Chondrocyte (in vitro differentiated cells): ENCODE measurements at regions not wholly inside any gene's neighbourhood (a gene's known extent, or its start where the extent isn't known, plus 50 kb on each side); places are given as distances from the start of the nearest gene placed in this dataset.

ENCODE experiments used
- DNase-seq: peaks from one replicate; pipeline ENCODE4 v3.0.0; 2021; ENCODE audit warnings: mixed read lengths, low spot score
- H3K27ac Mint-ChIP-seq: one replicate; pipeline ENCODE4 v1.8.0; 2021; ENCODE audit warnings: mild to moderate bottlenecking, moderate library complexity, mixed read lengths; ENCODE audit not compliant: unreplicated experiment
- H3K27me3 Mint-ChIP-seq: 2 replicates; pipeline ENCODE4 v1.8.0; 2021; ENCODE audit warnings: low read depth, mixed read lengths
- H3K36me3 Mint-ChIP-seq: 2 replicates; pipeline ENCODE4 v1.8.0; 2021; ENCODE audit warnings: low read depth, mixed read lengths
- H3K4me1 Mint-ChIP-seq: 2 replicates; pipeline ENCODE4 v1.8.0; 2021; ENCODE audit warnings: low read depth, mild to moderate bottlenecking, mixed read lengths
- H3K4me3 Mint-ChIP-seq: one replicate; pipeline ENCODE4 v1.8.0; 2021; ENCODE audit warnings: mild to moderate bottlenecking, moderate library complexity, mixed read lengths; ENCODE audit not compliant: unreplicated experiment
- H3K9me3 Mint-ChIP-seq: 2 replicates; pipeline ENCODE4 v1.8.0; 2021; ENCODE audit warnings: low read depth, mixed read lengths
- TF ChIP-seq, protein P1 (sequence below): fragments of 200-600 bp; sonication (generic); IDR thresholded peaks from 2 replicates; pipeline ENCODE4 v1.5.0; 2021; ENCODE audit warnings: antibody characterized with exemption, mild to moderate bottlenecking, moderate library complexity

GRCh38 chr10:130772056-130772455, 539.5 kb downstream of the TCERG1L start:
- Mint-ChIP-seq H3K9me3 (peaks cover 30% of the 10 kb centered on the region), H3K4me1 (no peaks in the 10 kb centered on the region), H3K4me3 (no peak overlapping the region), H3K36me3 (no peaks in the 10 kb centered on the region), H3K27ac (no peak overlapping the region), H3K27me3 (no peaks in the 10 kb centered on the region)
- TF ChIP-seq, protein P1, sequence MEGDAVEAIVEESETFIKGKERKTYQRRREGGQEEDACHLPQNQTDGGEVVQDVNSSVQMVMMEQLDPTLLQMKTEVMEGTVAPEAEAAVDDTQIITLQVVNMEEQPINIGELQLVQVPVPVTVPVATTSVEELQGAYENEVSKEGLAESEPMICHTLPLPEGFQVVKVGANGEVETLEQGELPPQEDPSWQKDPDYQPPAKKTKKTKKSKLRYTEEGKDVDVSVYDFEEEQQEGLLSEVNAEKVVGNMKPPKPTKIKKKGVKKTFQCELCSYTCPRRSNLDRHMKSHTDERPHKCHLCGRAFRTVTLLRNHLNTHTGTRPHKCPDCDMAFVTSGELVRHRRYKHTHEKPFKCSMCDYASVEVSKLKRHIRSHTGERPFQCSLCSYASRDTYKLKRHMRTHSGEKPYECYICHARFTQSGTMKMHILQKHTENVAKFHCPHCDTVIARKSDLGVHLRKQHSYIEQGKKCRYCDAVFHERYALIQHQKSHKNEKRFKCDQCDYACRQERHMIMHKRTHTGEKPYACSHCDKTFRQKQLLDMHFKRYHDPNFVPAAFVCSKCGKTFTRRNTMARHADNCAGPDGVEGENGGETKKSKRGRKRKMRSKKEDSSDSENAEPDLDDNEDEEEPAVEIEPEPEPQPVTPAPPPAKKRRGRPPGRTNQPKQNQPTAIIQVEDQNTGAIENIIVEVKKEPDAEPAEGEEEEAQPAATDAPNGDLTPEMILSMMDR: no peak
- DNase-seq: no peak

DNA sequence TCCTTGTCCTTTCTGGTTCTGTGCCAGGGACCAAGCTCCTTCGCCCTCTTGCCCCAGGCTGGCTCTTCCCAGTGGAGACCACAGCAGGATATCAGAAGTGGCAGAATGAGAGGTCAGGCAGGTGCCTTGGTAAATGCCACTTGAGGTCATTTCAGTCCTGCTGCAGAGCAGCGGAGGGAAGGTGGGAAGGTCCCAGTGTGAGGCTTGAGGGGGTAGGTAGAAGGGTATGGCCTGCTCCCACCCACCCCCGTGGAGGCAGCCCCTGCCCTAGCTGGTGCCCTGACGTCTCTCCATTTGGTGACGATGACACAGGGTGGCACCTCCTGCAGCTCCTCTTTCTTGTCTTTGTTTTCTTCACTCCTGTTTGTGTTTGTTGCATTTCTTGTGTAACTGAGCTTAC, 538.8 kb downstream of the TCERG1L start:
- DNase-seq: no peak
- H3K9me3 Mint-ChIP-seq: peaks cover 31% of the 10 kb centered on the region
- H3K4me1 Mint-ChIP-seq: no peaks in the 10 kb centered on the region
- no peak overlapping the region for H3K27ac Mint-ChIP-seq
- no peaks in the 10 kb centered on the region for H3K27me3 Mint-ChIP-seq
- TF ChIP-seq, protein P1: no peak
- no peaks in the 10 kb centered on the region for H3K36me3 Mint-ChIP-seq
- no peak overlapping the region for H3K4me3 Mint-ChIP-seq

GRCh38 chr10:130773941-130774340, 537.6 kb downstream of the TCERG1L start:
- Mint-ChIP-seq H3K36me3 (no peaks in the 10 kb centered on the region), H3K9me3 (peaks cover 24% of the 10 kb centered on the region), H3K27me3 (no peaks in the 10 kb centered on the region), H3K27ac (no peak overlapping the region), H3K4me1 (no peaks in the 10 kb centered on the region), H3K4me3 (no peak overlapping the region)
- no peak for DNase-seq
- TF ChIP-seq, protein P1: no peak

DNA sequence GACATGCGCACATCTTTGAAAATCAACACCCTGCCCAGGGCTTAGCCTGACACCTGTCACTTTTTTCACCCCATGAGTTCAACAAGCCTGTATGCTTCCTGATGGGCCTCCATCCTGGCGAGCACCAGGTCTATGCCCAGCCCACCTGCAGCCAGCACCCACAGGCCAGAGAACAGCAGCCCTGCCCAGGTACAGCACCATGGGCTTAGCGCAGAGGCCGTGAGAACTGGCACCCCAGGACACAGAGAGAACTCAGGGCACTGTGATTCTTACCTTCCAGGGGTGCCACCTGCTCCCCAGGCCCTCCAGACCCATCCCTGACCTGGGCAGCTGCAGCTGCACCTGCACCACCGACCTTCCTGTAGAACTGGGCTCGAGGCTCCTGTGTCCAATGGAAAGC, 536.6 kb downstream of the TCERG1L start:
- no peak overlapping the region for H3K27ac Mint-ChIP-seq
- no peak for DNase-seq
- H3K36me3 Mint-ChIP-seq: no peaks in the 10 kb centered on the region
- TF ChIP-seq, protein P1: no peak
- H3K9me3 Mint-ChIP-seq: peaks cover 19% of the 10 kb centered on the region
- no peaks in the 10 kb centered on the region for H3K27me3 Mint-ChIP-seq
- H3K4me3 Mint-ChIP-seq: no peak overlapping the region
- no peaks in the 10 kb centered on the region for H3K4me1 Mint-ChIP-seq

DNA sequence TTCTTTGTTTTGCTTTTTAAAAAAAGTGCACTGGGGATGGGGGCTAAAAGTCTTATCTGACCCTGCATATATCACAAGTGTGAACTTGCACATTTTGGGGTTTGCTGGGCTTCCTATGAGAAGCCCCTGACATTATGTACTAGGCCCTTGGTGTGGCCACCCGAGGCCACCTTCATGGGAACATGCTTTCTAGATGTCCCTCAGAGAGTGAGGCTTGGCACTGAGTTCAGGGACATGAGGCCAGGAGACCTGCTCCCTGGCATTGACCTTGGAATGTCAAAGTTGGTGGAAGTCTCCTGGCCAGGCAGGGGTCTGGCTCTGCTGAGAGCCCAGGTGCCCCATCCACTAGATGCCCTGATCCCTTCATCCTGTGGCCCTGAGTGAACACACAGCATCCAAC, 536.2 kb downstream of the TCERG1L start:
- no peaks in the 10 kb centered on the region for H3K27me3 Mint-ChIP-seq

More for the DNA sequence above, 536.2 kb downstream of the TCERG1L start:
- H3K9me3 Mint-ChIP-seq: peaks cover 19% of the 10 kb centered on the region
- no peaks in the 10 kb centered on the region for H3K36me3 Mint-ChIP-seq
- no peaks in the 10 kb centered on the region for H3K4me1 Mint-ChIP-seq
- TF ChIP-seq, protein P1: no peak
- no peak overlapping the region for H3K27ac Mint-ChIP-seq
- no peak overlapping the region for H3K4me3 Mint-ChIP-seq
- no peak for DNase-seq
